K562 (cell line): ENCODE measurements at regions not wholly inside any gene's neighbourhood (a gene's known extent, or its start where the extent isn't known, plus 50 kb on each side); places are given as distances from the start of the nearest gene placed in this dataset.

Experiments used
- ATAC-seq: fragments of 200-7000 bp; cut with Tn5 transposase; 3 replicates; pipeline ENCODE4 v1.9.1; 2020; ENCODE audit warnings: moderate library complexity
- BruUV-seq: library from RNA; stranded (reverse); fragments of 400-500 nt; replicated peaks from 2 replicates; lab custom pipeline; 2021; lab: Mats Ljungman, UMichigan
- CTCF ChIA-PET: fragments of 300-600 bp; formaldehyde crosslinking; extraction: SDS; loops from one replicate; lab custom pipeline; 2021; ENCODE audit warnings: low intra/inter-chr PET ratio; lab: Yijun Ruan, JAX
- POLR2A ChIA-PET: fragments of 300-600, 350-650 bp; sonication (Branson Sonifier 250); formaldehyde crosslinking; extraction: SDS; loops from one replicate; lab custom pipeline; 2021; ENCODE audit warnings: antibody characterized with exemption, inconsistent platforms; lab: Yijun Ruan, JAX
- DNase-seq, 4 experiments: peaks; one replicate each; pipeline versions ENCODE4 v3.0.0 to v3.0.0-alpha.2; 2011 to 2018; ENCODE audit warnings: low spot score in 3 of 4, mixed read lengths in 3 of 4; ENCODE audit errors: extremely low read depth in 1 of 4
- FAIRE-seq: peaks from 2 replicates; lab custom pipeline; 2011; peaks lifted over from hg19 to GRCh38; lab: Jason Lieb, UNC
- H2AFZ ChIP-seq: 2 replicates; pipeline ENCODE4 v1.6.0; 2011; ENCODE audit warnings: low read depth, low read length, control low read depth, inconsistent platforms
- H3K27ac ChIP-seq: fragments of 200-600 bp; 3 replicates; pipeline ENCODE4 v1.8.0; 2011; ENCODE audit warnings: low read depth, mild to moderate bottlenecking, control low read depth, inconsistent platforms, low read length, moderate library complexity, mixed read lengths; ENCODE audit errors: extremely low read depth
- H3K27me3 ChIP-seq, 2 experiments: fragments of 300-600 bp in 1 of 2; 2 replicates in 1 of 2; 3 replicates in 1 of 2; pipeline versions ENCODE4 v1.6.0 to v1.8.0; 2011; ENCODE audit warnings: inconsistent platforms in 2 of 2, low read length in 2 of 2, mild to moderate bottlenecking in 1 of 2, mixed read lengths in 1 of 2, moderate library complexity in 1 of 2; ENCODE audit not compliant: control insufficient read depth in 2 of 2, insufficient read depth in 2 of 2
- H3K36me3 ChIP-seq: fragments of 300-600 bp; 3 replicates; pipeline ENCODE4 v1.8.0; 2011; ENCODE audit warnings: mild to moderate bottlenecking, low read length, inconsistent platforms; ENCODE audit not compliant: control insufficient read depth, insufficient read depth
- H3K4me1 ChIP-seq, 2 experiments: fragments of 200-600 bp in 1 of 2; replicated peaks in 1 of 2; 2 replicates in 1 of 2; 3 replicates in 1 of 2; pipeline versions ENCODE4 v1.5.1 to v1.8.0; 2011; ENCODE audit warnings: inconsistent platforms in 2 of 2, low read length in 2 of 2, mild to moderate bottlenecking in 1 of 2, mixed read lengths in 1 of 2, moderate library complexity in 1 of 2; ENCODE audit not compliant: control insufficient read depth in 2 of 2, insufficient read depth in 2 of 2
- H3K4me2 ChIP-seq: 2 replicates; pipeline ENCODE4 v1.6.1; 2011; ENCODE audit warnings: low read length, control low read depth, inconsistent platforms, mixed read lengths; ENCODE audit not compliant: insufficient read depth
- H3K4me3 ChIP-seq: fragments of 200-600 bp; sonication (generic), shearing (Covaris generic); 2 replicates; pipeline ENCODE4 v1.5.1; 2016; ENCODE audit warnings: control low read depth, inconsistent platforms
- H3K79me2 ChIP-seq: fragments of 200-600 bp; 3 replicates; pipeline ENCODE4 v1.8.0; 2011; ENCODE audit warnings: low read length, inconsistent platforms; ENCODE audit not compliant: control insufficient read depth, insufficient read depth
- H3K9ac ChIP-seq, 2 experiments: 2 replicates each; pipeline versions ENCODE4 v1.6.0 to v1.6.1; 2011; ENCODE audit warnings: low read depth in 2 of 2, low read length in 2 of 2, control low read depth in 1 of 2, inconsistent platforms in 1 of 2, mild to moderate bottlenecking in 1 of 2, mixed read lengths in 1 of 2; ENCODE audit not compliant: insufficient read depth in 1 of 2
- H3K9me1 ChIP-seq: one replicate; pipeline ENCODE4 v1.6.0; 2011; ENCODE audit warnings: inconsistent platforms, mild to moderate bottlenecking, low read length, moderate library complexity; ENCODE audit not compliant: control insufficient read depth, insufficient read depth
- H3K9me3 ChIP-seq: replicated peaks from 2 replicates; pipeline ENCODE4 v1.5.1; 2011; ENCODE audit warnings: low read depth, low read length, inconsistent platforms; ENCODE audit not compliant: control insufficient read depth, insufficient read depth
- H4K20me1 ChIP-seq: replicated peaks from 2 replicates; pipeline ENCODE4 v1.6.1; 2011; ENCODE audit warnings: low read length, inconsistent platforms, mixed read lengths; ENCODE audit not compliant: control insufficient read depth, insufficient read depth
- BDP1 ChIP-seq: IDR thresholded peaks from 3 replicates; pipeline ENCODE4 v1.6.1; 2011; ENCODE audit not compliant: insufficient read length, insufficient read depth
- FOXM1 ChIP-seq, 2 experiments: fragments of 450-650 bp in 1 of 2; sonication (generic) in 1 of 2; formaldehyde crosslinking in 1 of 2; IDR thresholded peaks; 2 replicates each; pipeline versions ENCODE4 v1.6.1 to v1.9.0; 2017 to 2022; ENCODE audit warnings: low read depth in 2 of 2, mild to moderate bottlenecking in 2 of 2, missing genetic modification reagents in 1 of 2, moderate library complexity in 1 of 2
- GTF2F1 ChIP-seq: IDR thresholded peaks from 2 replicates; pipeline ENCODE4 v1.6.1; 2011; ENCODE audit warnings: low read depth, low read length, improper control_type of control experiment
- HCFC1 ChIP-seq: IDR thresholded peaks from 2 replicates; pipeline ENCODE4 v1.6.1; 2012; ENCODE audit warnings: low read depth, low read length, improper control_type of control experiment
- HDAC1 ChIP-seq, 2 experiments: fragments of 450-650 bp; IDR thresholded peaks; 2 replicates each; pipeline ENCODE4 v1.6.1; 2016 to 2017; ENCODE audit warnings: inconsistent platforms in 1 of 2, mild to moderate bottlenecking in 1 of 2, moderate library complexity in 1 of 2
- MXI1 ChIP-seq: IDR thresholded peaks from 2 replicates; pipeline ENCODE4 v1.6.1; 2011; ENCODE audit warnings: low read depth, mild to moderate bottlenecking, improper control_type of control experiment, low read length
- PRPF4 ChIP-seq: fragments of 200-400 bp; formaldehyde crosslinking; IDR thresholded peaks from one replicate; pipeline ENCODE4 v1.6.1; 2017; ENCODE audit warnings: low read length, low read depth, mild to moderate bottlenecking; ENCODE audit not compliant: insufficient read depth, poor library complexity, severe bottlenecking
- ZC3H8 ChIP-seq: fragments of 450-650 bp; IDR thresholded peaks from 2 replicates; pipeline ENCODE4 v1.6.1; 2017
- ZNF12 ChIP-seq: sonication (generic); formaldehyde crosslinking; IDR thresholded peaks from 2 replicates; pipeline ENCODE4 v1.4.0; 2020; ENCODE audit warnings: mild to moderate bottlenecking, missing genetic modification reagents
- ZNF696 ChIP-seq: fragments of 250-450 bp; sonication (Bioruptor Pico); conservative IDR thresholded peaks from 2 replicates; pipeline ENCODE4 v1.4.0; 2020; ENCODE audit warnings: mild to moderate bottlenecking, moderate library complexity
- WGBS: fragments of 100-300 bp; shearing (Covaris generic); methylation state at CpG from one replicate; pipeline ENCODE4 v1.1.6; 2016; ENCODE audit warnings: low coverage, mixed read lengths; ENCODE audit not compliant: insufficient coverage; ENCODE audit errors: missing lambda C conversion rate; 5-methylcytosine and 5-hydroxymethylcytosine counted together
- in situ Hi-C: fragments of 300-500 bp; cut with MboI; formaldehyde crosslinking; loops from 4 replicates; pipeline ENCODE4 v1.15.0; 2018; ENCODE audit warnings: inconsistent platforms, mixed read lengths
- intact Hi-C: fragments of 100-400 bp; cut with micrococcal nuclease; formaldehyde crosslinking; loops from 2 replicates; pipeline ENCODE4 v1.14.2; 2022
- TF ChIP-seq, protein P1 (sequence below), 2 experiments: fragments of 200-800 bp in 1 of 2; sonication (Bioruptor generic) in 1 of 2; sonication (generic) in 1 of 2; formaldehyde crosslinking in 1 of 2; IDR thresholded peaks in 1 of 2; conservative IDR thresholded peaks in 1 of 2; 2 replicates each; pipeline versions ENCODE4 v1.5.0 to v1.6.1; 2016 to 2020; ENCODE audit warnings: missing compliant biosample characterization in 1 of 2, missing genetic modification characterization in 1 of 2, missing genetic modification reagents in 1 of 2
- TF ChIP-seq, protein P2 (sequence below): fragments of 250-450 bp; sonication (Bioruptor Pico); IDR thresholded peaks from 2 replicates; pipeline ENCODE4 v1.4.0; 2020; ENCODE audit warnings: mild to moderate bottlenecking, moderate library complexity
- TF ChIP-seq, protein P3 (sequence below): fragments of 150-350 bp; conservative IDR thresholded peaks from 2 replicates; pipeline ENCODE4 v1.6.1; 2014; ENCODE audit warnings: low read length
- TF ChIP-seq, protein P4 (sequence below): fragments of 450-650 bp; IDR thresholded peaks from 2 replicates; pipeline ENCODE4 v1.6.1; 2018; ENCODE audit warnings: mild to moderate bottlenecking, low read depth; ENCODE audit not compliant: partially characterized antibody

DNA sequence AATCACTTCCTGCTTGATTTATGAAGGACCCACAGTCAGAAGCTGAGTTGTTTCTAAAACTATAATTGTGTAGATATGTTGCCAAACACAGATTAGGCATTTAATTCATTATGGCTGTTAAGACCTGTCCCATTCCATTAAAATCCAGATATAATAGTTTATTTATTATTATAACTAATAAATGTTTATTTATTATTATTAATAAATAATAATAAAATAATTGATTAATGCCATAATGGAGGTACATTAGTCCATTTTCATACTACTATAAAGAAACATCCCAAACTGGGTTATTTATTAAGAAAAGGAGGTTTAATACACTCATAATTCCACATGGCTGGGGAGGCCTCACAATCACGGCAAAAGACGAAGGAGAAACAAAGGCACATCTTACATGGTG, 1240.9 kb downstream of the CDH11 start:
- H3K4me3 ChIP-seq, result no peak overlapping the region
- ATAC-seq (no peak), FAIRE-seq (no peak), DNase-seq (no peak)
- in situ Hi-C loops (no loop called here), intact Hi-C loops (no loop called here)
- BruUV-seq, result no TSS peak
- H3K9me3 ChIP-seq, result no peaks in the 10 kb centered on the region
- POLR2A ChIA-PET, result no interaction called here
- H3K27me3 ChIP-seq, result no peaks in the 10 kb centered on the region
- H2AFZ ChIP-seq, result no peak overlapping the region
- H3K36me3 ChIP-seq, result no peaks in the 10 kb centered on the region
- TF ChIP-seq ZNF12 (no peak), HCFC1 (no peak), ZNF696 (no peak), ZC3H8 (no peak), BDP1 (no peak), MXI1 (no peak), GTF2F1 (no peak), FOXM1 (IDR thresholded peaks at IDR 0.05; ENCODE audit: low read depth) (no peak), FOXM1 (CRISPR knock-in tag; IDR thresholded peaks at IDR 0.05; ENCODE audit: low read depth) (no peak), PRPF4 (no peak), HDAC1 (IDR thresholded peaks at IDR 0.05) (no peak)
- TF ChIP-seq, protein P1, sequence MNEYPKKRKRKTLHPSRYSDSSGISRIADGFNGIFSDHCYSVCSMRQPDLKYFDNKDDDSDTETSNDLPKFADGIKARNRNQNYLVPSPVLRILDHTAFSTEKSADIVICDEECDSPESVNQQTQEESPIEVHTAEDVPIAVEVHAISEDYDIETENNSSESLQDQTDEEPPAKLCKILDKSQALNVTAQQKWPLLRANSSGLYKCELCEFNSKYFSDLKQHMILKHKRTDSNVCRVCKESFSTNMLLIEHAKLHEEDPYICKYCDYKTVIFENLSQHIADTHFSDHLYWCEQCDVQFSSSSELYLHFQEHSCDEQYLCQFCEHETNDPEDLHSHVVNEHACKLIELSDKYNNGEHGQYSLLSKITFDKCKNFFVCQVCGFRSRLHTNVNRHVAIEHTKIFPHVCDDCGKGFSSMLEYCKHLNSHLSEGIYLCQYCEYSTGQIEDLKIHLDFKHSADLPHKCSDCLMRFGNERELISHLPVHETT (CRISPR knock-in tag; conservative IDR thresholded peaks at IDR 0.05 in 1 of 2, IDR thresholded peaks at IDR 0.05 in 1 of 2), result no peak
- TF ChIP-seq, protein P2, sequence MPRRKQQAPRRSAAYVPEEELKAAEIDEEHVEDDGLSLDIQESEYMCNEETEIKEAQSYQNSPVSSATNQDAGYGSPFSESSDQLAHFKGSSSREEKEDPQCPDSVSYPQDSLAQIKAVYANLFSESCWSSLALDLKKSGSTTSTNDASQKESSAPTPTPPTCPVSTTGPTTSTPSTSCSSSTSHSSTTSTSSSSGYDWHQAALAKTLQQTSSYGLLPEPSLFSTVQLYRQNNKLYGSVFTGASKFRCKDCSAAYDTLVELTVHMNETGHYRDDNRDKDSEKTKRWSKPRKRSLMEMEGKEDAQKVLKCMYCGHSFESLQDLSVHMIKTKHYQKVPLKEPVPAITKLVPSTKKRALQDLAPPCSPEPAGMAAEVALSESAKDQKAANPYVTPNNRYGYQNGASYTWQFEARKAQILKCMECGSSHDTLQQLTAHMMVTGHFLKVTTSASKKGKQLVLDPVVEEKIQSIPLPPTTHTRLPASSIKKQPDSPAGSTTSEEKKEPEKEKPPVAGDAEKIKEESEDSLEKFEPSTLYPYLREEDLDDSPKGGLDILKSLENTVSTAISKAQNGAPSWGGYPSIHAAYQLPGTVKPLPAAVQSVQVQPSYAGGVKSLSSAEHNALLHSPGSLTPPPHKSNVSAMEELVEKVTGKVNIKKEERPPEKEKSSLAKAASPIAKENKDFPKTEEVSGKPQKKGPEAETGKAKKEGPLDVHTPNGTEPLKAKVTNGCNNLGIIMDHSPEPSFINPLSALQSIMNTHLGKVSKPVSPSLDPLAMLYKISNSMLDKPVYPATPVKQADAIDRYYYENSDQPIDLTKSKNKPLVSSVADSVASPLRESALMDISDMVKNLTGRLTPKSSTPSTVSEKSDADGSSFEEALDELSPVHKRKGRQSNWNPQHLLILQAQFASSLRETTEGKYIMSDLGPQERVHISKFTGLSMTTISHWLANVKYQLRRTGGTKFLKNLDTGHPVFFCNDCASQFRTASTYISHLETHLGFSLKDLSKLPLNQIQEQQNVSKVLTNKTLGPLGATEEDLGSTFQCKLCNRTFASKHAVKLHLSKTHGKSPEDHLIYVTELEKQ (CRISPR knock-in tag), result no peak
- TF ChIP-seq, protein P3, sequence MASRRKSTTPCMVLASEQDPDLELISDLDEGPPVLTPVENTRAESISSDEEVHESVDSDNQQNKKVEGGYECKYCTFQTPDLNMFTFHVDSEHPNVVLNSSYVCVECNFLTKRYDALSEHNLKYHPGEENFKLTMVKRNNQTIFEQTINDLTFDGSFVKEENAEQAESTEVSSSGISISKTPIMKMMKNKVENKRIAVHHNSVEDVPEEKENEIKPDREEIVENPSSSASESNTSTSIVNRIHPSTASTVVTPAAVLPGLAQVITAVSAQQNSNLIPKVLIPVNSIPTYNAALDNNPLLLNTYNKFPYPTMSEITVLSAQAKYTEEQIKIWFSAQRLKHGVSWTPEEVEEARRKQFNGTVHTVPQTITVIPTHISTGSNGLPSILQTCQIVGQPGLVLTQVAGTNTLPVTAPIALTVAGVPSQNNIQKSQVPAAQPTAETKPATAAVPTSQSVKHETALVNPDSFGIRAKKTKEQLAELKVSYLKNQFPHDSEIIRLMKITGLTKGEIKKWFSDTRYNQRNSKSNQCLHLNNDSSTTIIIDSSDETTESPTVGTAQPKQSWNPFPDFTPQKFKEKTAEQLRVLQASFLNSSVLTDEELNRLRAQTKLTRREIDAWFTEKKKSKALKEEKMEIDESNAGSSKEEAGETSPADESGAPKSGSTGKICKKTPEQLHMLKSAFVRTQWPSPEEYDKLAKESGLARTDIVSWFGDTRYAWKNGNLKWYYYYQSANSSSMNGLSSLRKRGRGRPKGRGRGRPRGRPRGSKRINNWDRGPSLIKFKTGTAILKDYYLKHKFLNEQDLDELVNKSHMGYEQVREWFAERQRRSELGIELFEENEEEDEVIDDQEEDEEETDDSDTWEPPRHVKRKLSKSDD, result no peak
- TF ChIP-seq, protein P4, sequence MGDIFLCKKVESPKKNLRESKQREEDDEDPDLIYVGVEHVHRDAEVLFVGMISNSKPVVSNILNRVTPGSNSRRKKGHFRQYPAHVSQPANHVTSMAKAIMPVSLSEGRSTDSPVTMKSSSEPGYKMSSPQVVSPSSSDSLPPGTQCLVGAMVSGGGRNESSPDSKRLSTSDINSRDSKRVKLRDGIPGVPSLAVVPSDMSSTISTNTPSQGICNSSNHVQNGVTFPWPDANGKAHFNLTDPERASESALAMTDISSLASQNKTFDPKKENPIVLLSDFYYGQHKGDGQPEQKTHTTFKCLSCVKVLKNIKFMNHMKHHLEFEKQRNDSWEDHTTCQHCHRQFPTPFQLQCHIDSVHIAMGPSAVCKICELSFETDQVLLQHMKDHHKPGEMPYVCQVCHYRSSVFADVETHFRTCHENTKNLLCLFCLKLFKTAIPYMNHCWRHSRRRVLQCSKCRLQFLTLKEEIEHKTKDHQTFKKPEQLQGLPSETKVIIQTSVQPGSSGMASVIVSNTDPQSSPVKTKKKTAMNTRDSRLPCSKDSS, result no peak
- no peaks in the 10 kb centered on the region for H4K20me1 ChIP-seq
- H3K9me1 ChIP-seq, result no peaks in the 10 kb centered on the region
- no peak overlapping the region for H3K27ac ChIP-seq
- no peaks in the 10 kb centered on the region for H3K4me1 ChIP-seq
- no peaks in the 10 kb centered on the region for H3K79me2 ChIP-seq
- CTCF ChIA-PET, result no interaction called here
- H3K4me2 ChIP-seq, result no peak overlapping the region
- H3K9ac ChIP-seq, result no peak overlapping the region
- 4% methylated on average over 2 of the region's 2 CpGs for WGBS
